MG63 (cell line): ENCODE measurements at regions not wholly inside any gene's neighbourhood (a gene's known extent, or its start where the extent isn't known, plus 50 kb on each side); places are given as distances from the start of the nearest gene placed in this dataset.
A peak's percentile ranks its signal among the peaks of the same experiment; 100 is the strongest.

ENCODE experiments used
- DNase-seq: peaks from one replicate; pipeline ENCODE4 v3.0.0-alpha.2; 2020
- H3K27me3 ChIP-seq: fragments of 250-450 bp; sonication (Bioruptor Pico); 2 replicates; pipeline ENCODE4 v1.5.1; 2020; ENCODE audit warnings: mild to moderate bottlenecking, moderate library complexity
- H3K36me3 ChIP-seq: fragments of 250-450 bp; sonication (Bioruptor Pico); 2 replicates; pipeline ENCODE4 v1.5.1; 2020; ENCODE audit warnings: mild to moderate bottlenecking, moderate library complexity
- H3K4me3 ChIP-seq: fragments of 250-450 bp; sonication (Bioruptor Pico); 2 replicates; pipeline ENCODE4 v1.5.1; 2020; ENCODE audit warnings: mild to moderate bottlenecking, moderate library complexity
- H3K9me3 ChIP-seq: fragments of 250-450 bp; sonication (Bioruptor Pico); 2 replicates; pipeline ENCODE4 v1.5.1; 2020; ENCODE audit warnings: mild to moderate bottlenecking, moderate library complexity

DNA sequence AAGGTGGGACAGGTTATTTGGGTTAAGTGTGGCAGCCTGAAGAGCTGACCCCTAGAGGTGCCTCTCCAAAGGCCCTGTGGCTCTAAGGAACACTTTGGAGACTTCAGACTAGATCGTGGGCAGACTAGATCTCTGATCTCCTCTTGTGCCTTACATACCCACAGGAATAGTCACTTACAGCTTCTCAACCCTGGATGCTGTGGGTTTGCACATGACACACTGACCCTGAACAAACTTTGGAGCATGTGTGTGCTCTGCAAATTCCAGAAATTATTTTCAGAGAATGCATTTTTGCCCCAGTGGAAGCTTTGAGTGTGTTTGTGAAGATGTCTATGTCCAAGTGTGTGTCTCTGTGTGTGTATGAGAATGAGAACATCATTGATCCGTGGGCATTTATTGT, 119.6 kb downstream of the EMX2 start:
- no peak overlapping the region for H3K4me3 ChIP-seq
- no peaks in the 10 kb centered on the region for H3K9me3 ChIP-seq
- DNase-seq, result no peak
- no peaks in the 10 kb centered on the region for H3K36me3 ChIP-seq
- H3K27me3 ChIP-seq, result no peaks in the 10 kb centered on the region

DNA sequence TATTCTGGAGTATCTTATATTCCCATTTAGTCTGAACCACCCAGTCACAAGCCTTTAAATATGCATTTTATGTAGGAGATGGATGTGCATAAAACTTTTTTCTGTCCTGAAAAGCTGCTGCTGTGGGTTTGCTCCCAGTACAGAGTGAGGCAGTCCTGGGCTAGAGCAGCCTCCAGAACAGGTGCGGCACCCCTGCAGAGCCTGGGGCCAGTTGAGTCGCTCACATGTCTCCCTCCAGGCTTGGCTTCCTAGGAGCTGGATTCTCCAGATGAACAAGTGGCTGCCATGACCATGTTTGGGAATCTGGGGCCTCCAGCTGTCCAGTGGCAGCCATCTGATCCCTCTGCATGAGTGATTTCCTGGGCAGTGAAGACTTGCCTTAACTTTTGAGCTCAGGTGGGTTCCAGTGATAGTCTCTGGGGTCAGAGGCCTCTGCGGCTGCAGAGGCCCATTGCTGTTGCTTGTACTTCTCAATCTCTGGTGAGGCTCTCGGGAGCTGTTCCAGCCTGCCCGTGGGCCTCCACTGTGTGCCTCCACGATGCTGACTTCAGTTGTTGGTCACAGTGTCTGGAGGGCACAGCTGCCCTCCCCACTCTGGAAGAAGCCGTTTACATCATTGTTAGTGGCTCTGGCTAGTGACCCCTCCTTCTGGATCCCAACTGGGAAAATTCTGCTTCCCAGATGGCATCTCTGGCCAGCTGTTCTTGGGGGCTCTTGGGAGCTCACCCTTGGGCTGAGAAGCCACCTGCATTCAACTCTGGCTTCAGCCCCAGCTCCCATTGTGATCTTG, 120.4 kb downstream of the EMX2 start:
- no peak for DNase-seq
- H3K27me3 ChIP-seq, result no peaks in the 10 kb centered on the region
- H3K9me3 ChIP-seq, result no peaks in the 10 kb centered on the region
- H3K36me3 ChIP-seq, result no peaks in the 10 kb centered on the region
- H3K4me3 ChIP-seq, result no peak overlapping the region

DNA sequence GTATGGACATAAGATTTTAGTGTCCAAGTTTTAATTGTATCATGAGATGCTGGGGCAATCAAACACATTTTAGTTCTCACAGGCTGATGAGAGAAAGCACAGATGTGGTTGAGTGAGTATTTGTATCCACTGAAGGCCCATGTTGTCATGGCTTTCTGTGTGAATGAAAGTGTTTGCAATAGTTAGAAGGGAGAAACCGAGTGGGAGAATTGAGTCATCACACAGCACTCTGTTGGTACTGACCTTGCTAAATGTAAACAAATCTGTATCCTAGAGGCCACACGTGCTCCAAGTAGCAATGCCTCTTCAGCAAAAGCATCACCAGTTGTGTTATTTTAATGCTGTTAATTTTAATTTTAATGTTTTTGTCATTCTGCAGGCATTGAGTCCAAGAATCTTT, 121.2 kb downstream of the EMX2 start:
- Histone ChIP-seq H3K27me3 (no peaks in the 10 kb centered on the region), H3K9me3 (no peaks in the 10 kb centered on the region), H3K36me3 (no peaks in the 10 kb centered on the region), H3K4me3 (no peak overlapping the region)
- DNase-seq, result peak; percentile 50

DNA sequence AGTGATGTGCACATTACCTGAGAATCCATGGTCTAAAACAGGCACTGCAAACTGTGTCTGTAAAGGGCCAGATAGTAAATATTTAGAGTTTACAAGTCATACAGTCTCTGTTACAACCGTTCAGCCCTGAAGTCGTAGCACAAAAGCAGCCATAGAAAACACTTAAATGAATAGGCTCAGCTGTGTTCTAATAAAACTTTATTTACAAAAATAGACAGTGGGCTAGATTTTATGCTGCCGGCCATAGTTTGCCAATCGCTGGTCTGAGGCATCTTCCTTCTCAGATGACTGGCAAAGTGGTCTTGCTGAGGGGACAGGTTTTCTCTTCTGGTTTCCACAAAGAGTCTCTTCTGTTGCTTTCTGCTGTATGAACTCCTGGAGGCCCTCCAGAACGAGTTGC, 121.7 kb downstream of the EMX2 start:
- Histone ChIP-seq H3K9me3 (no peaks in the 10 kb centered on the region), H3K4me3 (no peak overlapping the region), H3K27me3 (no peaks in the 10 kb centered on the region), H3K36me3 (no peaks in the 10 kb centered on the region)
- DNase-seq, result no peak

DNA sequence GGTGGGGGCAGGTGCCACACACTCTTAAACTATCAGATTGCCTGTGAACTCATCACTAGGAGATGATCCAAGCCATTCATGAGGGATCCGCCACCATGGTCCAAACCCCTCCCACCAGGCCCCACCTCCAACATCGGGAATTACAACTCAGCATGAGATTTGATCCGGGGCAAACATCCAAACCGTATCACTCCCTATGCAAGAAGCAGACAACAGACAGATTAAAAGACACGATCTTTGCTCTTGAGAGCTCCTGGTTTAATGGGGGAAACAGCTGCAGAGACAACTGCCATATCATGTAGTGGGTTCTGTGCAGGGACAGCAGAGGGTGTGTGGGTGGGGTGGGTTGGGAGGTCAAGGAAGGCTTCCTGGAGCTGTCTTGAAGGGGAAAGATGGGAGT, 123.6 kb downstream of the EMX2 start:
- no peaks in the 10 kb centered on the region for H3K27me3 ChIP-seq
- DNase-seq, result peak; percentile 45
- H3K4me3 ChIP-seq, result no peak overlapping the region
- no peaks in the 10 kb centered on the region for H3K36me3 ChIP-seq
- H3K9me3 ChIP-seq, result no peaks in the 10 kb centered on the region

DNA sequence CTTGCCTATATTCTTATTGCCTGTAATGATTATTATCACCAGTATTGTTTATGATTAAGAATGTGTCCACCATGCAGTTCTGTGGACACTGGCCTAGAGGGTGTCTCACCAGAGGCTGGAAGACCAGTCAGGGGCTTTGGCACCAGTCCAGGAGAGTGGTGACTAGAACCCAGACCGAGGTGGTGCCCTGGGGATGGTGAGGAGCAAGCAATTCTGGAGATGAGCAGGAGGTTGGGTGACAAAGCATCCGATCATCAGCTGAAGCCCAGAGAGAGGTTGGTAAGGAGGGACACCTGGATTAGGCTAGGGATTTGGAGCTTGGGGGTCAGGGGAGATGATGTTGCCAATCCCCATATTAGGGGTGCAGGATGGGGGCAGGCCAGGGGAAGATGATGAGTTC, 124.4 kb downstream of the EMX2 start:
- Histone ChIP-seq H3K9me3 (no peaks in the 10 kb centered on the region), H3K27me3 (no peaks in the 10 kb centered on the region), H3K4me3 (no peak overlapping the region), H3K36me3 (no peaks in the 10 kb centered on the region)
- DNase-seq, result no peak

DNA sequence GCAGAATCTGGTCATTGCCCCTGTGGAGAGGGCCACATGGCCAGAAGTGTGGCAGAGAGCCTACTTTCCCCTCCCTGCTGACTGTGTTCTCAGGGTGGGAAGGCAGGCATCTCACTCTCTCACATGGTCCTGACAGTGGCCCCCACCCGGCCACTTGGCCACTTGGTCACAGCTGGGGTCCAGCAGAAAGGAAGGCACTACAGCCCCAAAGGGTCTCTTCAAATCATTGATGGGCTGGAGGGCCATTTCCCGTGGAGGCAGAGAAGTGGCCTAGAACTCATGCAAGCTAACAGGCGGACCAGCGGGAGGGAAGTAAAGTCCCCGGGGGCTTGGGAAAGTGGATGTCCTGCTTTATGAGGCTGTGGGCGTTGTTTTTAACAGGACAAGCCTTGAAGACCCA, 125.3 kb downstream of the EMX2 start:
- DNase-seq, result no peak
- no peaks in the 10 kb centered on the region for H3K36me3 ChIP-seq
- no peaks in the 10 kb centered on the region for H3K9me3 ChIP-seq
- H3K27me3 ChIP-seq, result no peaks in the 10 kb centered on the region
- no peak overlapping the region for H3K4me3 ChIP-seq

DNA sequence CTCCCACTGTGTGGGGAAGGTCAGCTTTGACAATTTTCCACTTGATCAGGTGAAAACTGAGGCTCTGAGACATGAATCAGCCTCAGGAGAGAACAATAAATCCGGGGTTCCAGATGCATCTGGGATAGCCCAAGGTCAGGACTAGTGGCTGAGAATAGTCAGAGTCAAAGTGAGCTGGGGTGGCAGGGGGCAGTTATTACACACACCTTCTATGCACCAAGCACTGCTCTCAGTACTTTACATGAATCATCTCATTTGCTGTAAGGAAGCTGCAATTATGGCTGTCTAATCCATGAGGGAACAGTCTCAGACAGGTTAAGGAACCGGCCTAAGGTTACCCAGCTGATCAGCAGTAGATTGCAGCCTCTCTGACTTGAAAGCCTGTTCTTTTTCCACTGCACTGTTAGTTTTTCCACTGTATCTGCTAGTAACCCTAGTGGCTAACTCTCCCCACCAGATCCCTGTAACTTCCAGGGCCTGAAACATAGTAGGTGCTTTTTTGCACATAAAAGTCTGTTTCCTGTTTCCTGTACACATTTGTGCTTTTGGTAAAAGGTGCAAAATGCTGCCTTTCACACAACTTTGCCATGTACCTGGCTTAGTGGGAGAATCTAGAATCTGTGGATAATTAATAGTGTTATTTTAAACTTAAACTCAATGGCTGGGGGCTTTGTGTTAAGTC, 125.9 kb downstream of the EMX2 start:
- Histone ChIP-seq H3K27me3 (no peaks in the 10 kb centered on the region), H3K36me3 (no peaks in the 10 kb centered on the region), H3K9me3 (no peaks in the 10 kb centered on the region), H3K4me3 (no peak overlapping the region)
- no peak for DNase-seq

DNA sequence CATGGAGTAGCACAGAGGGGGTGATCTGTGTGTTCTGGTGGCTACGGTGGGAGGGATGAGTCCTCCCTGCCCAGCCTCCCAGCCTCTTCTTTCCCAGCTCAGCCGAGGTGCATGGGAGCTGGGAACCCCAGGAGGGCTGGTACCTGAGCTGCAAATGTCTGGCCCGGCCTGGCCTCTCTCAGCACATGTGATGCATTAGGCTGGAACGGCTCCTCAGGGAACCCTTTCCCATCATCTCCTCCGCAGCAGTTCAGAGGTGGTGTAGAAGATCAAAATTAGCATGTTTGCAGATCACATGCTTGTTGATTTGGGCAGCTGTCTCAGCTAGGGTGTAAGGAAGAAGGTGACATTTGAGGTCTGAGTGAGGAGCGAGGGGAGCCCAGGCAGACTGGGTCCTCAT, 126.6 kb downstream of the EMX2 start:
- Histone ChIP-seq H3K36me3 (no peaks in the 10 kb centered on the region), H3K27me3 (no peaks in the 10 kb centered on the region), H3K4me3 (no peak overlapping the region), H3K9me3 (no peaks in the 10 kb centered on the region)
- DNase-seq, result no peak

DNA sequence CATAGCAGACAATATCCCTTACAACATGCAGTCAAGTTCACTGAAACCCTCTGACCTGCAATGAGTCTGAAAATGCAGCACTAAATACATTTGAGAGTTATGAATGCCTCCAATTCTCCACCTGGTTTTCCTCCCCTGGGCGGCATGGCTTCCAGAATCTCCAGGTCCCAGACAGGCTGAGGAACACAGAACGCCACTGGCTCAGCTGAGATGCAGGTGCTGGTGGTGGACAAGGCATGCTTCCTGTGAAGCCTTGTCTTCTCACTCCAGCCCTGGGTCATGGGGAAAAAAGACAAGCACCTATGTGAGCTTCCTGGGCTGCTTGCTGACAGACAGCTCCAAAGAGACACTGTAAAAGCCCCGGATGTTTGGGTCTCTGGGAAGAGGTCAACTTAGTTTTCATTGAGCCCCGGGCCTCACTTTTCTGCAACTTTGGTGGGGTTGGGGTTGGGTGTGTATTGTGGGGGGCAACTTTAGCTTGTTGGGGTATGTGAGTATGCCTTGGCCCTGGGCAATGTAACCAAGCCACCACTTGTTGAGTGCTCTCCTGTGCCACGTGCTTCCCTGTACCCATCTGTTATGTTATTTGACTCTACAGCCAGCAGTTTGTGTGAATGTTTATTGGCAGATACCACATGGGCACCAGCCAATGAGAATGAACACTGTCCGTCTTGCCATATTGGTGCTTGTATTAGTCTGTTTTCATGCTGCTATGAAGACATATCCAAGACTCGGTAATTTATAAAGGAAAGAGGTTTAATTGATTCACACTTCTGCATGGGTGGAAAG, 127.8 kb downstream of the EMX2 start:
- Histone ChIP-seq H3K27me3 (no peaks in the 10 kb centered on the region), H3K9me3 (no peaks in the 10 kb centered on the region), H3K4me3 (no peak overlapping the region), H3K36me3 (no peaks in the 10 kb centered on the region)
- no peak for DNase-seq

DNA sequence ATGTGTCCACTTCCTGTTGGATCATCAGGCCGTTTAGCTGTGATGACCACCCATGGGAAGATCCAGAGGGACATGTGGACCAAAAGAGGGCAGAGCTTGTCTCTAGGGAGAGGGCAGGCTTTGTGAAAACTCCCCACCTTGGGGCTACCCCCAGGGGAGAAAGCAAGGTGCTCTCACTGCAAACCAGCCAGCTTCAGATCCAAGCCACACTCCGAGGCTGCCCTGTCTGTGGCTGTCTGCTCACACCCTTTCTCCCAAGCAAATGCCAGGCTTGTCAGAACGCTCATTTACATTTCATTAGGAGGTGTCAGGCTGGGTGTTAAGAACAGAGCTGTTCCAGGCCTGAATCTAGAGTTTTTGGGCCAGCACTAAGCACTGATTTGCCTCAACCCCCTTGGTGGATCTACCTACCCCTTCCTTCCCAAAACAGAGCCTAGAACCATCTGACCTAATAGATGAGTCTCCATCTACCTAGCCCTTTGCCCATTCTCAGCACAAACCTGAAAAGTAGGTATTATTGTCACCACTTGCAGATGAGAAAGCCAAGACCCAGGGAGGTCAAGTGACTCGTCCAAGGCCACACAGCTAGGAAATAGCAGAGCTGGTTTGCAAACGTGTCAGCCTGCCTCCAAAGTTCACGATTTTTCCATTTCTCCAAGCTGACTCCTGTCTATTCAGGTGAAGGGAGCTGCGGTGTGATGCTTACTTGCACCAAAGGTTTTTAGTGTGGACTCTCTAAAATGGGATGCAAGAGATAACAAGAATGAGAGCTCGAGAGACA, 130.9 kb downstream of the EMX2 start:
- H3K9me3 ChIP-seq, result no peaks in the 10 kb centered on the region
- DNase-seq, result no peak
- H3K4me3 ChIP-seq, result no peak overlapping the region
- no peaks in the 10 kb centered on the region for H3K27me3 ChIP-seq
- H3K36me3 ChIP-seq, result no peaks in the 10 kb centered on the region

DNA sequence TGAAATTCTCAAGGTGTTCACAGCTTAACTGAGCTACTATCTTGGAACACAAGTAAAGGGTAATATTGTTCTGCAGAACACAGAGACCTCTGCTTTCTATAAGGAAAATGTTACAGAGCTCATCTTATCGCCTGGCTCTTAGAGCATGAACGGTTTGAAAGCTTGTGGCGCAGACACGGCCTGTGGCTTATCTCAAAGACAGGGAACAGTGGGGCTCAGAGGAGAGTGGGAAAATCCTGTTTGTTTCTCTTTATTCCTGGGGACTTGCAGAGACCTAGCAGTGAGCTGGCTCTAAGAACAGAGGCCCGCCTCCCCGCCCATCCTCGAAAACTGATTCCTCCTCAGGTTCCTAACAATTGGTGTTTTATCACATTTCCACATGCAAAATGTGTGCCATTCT, 131.7 kb downstream of the EMX2 start:
- no peak for DNase-seq
- no peaks in the 10 kb centered on the region for H3K36me3 ChIP-seq

DNA sequence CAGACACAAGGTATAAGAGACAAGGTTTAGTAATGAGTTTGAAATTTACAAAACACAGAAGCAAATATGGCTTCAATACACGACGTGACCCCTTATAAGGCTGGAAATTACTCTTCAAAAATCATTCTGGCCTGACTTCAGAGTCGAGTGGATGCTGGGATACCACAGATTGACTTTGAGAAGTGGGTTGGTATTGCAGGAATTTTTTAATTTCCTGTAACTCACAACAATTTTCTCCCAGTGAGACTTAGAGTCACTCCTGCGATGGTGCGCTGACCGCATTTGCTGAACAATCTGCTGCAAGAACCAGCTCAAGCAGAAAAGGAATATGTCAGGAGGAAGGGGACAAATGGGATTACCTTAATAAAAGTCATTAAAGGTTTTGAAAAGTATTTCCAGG, 132.1 kb downstream of the EMX2 start:
- H3K36me3 ChIP-seq, result no peaks in the 10 kb centered on the region
- no peaks in the 10 kb centered on the region for H3K9me3 ChIP-seq
- no peak for DNase-seq
- H3K4me3 ChIP-seq, result no peak overlapping the region
- H3K27me3 ChIP-seq, result no peaks in the 10 kb centered on the region

More for the DNA sequence above, 131.7 kb downstream of the EMX2 start:
- Histone ChIP-seq H3K27me3 (no peaks in the 10 kb centered on the region), H3K4me3 (no peak overlapping the region), H3K9me3 (no peaks in the 10 kb centered on the region)

DNA sequence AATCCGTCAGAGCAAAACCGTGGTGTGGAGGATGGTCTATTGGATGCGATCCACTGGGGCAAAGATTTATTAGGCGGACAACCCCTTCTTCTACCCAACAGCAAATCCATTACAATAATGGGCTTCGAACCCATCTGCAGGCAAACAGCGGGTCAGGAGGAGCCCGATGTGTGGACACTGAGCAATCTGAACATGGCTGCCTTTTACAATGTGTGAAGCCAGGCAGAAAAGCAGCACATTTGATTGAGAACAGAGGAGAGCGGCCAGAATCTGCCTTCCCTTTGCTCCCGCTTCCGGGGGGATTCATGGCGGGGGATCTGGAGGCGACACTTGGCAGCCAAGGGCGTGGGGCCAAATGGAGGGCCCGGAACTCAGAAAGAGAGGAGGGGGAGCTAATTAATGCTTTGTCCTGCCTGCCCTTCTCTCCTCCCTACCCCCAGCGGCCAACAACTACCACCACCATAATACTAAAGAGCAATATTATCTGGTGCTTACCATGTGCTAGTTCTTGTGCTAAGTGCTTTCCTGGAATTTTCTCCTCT, 133.0 kb downstream of the EMX2 start:
- no peaks in the 10 kb centered on the region for H3K27me3 ChIP-seq
- no peaks in the 10 kb centered on the region for H3K36me3 ChIP-seq
- DNase-seq, result no peak
- H3K4me3 ChIP-seq, result no peak overlapping the region
- no peaks in the 10 kb centered on the region for H3K9me3 ChIP-seq

DNA sequence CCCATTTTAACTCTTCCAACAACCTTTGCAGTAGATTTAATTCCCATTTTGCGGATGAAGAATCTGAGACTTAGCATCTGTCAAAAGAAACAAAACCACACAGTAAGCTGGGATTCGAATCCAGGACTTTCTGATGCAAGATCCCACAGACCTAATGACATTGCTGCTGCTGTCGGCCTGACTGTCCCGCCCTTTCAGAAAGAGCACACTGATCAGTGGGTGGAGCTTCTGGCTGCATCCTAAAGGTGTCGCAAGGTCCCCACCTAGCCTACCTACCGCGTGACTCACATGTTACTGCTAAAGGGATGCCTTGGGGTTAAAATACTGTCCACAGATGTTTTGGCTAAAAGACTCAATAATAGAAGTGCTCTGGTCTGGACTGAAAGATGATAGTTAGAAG, 134.7 kb downstream of the EMX2 start:
- DNase-seq, result no peak
- Histone ChIP-seq H3K36me3 (no peaks in the 10 kb centered on the region), H3K27me3 (no peaks in the 10 kb centered on the region), H3K9me3 (no peaks in the 10 kb centered on the region), H3K4me3 (no peak overlapping the region)

DNA sequence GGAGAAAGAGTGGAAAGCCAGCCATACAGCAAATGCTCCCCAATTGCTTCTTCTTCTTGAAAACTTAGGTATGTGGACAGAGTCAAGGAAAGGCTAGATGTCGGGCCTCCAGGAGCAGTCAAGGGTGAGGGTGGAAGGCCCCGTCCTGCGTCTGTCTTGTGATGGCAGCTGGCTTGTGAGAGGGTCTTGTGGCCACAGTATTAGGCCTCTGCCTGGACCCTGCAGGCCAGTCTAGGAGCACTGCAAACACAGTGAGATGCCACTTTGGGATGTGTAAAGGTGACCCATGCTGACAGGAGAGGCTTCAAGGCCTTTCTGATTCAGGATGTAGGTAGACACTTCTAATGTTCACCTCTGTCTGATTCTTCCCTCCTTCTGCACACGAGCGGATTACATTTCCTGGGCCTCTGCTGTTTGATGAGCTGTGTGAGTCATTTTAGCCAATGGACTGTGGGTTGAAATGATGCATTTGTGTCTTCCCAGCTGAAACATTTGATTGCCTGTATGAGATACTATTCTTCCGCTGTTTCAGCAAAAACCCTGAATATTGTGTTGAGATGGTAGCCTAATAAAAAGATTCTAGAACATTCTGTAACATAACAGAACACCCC, 135.4 kb downstream of the EMX2 start:
- no peaks in the 10 kb centered on the region for H3K27me3 ChIP-seq
- no peak overlapping the region for H3K4me3 ChIP-seq
- H3K9me3 ChIP-seq, result no peaks in the 10 kb centered on the region
- no peaks in the 10 kb centered on the region for H3K36me3 ChIP-seq
- DNase-seq, result no peak
